ENCODE measurements at regions not wholly inside any gene's neighbourhood (a gene's known extent, or its start where the extent isn't known, plus 50 kb on each side); places are given as distances from the start of the nearest gene placed in this dataset.
"Not testable (repeated sequence)": the region's sequence is repeated elsewhere in the genome, so short reads cannot be mapped to it uniquely, and the experiment has no call there.

DNA sequence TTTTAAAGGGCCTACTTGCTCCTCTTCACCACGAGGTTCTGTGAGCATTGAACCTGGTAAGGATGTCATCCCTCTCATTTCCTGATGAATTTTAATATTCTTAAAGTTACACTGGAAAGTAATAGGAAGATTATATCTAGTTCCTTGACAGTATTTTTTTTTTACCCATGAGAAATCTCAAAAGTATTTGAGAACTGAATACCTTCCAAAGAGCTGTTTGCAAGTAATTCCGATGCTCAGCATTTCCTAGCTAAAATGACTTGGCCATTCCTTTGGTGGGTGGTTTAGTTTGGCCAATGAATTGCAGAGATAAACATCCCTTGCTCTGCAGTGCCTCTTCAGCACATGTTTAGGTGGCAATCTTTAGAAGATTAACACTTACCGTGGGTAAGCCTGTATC, 110.2 kb upstream of the WDR1 start:
- no peak for DNase-seq
- in situ Hi-C loops (cut with MboI; ENCODE audit: low pct_ligation_motif_present in 1 of 4, low pct_unique_long_range_greater_than_20kb in 1 of 4, low sequenced_read_pairs in 3 of 4) (no loop called here), intact Hi-C loops (cut with DNase I; ENCODE audit: low total_unique reads) (no loop called here)
- H3K9me3 ChIP-seq: no peaks in the 10 kb centered on the region
- H3K4me3 ChIP-seq: no peak overlapping the region
- H3K4me1 ChIP-seq: peaks cover 0 to under 1% (median 0%) of the 10 kb centered on the region in 4 donors
- H3K27me3 ChIP-seq: no peaks in the 10 kb centered on the region
- H3K36me3 ChIP-seq: no peaks in the 10 kb centered on the region
- WGBS, 2 donors (ENCODE audit: low coverage in 1 of 2): 53 to 60% methylated on average over 3 of the region's 3 CpGs
- TF ChIP-seq, protein P1, sequence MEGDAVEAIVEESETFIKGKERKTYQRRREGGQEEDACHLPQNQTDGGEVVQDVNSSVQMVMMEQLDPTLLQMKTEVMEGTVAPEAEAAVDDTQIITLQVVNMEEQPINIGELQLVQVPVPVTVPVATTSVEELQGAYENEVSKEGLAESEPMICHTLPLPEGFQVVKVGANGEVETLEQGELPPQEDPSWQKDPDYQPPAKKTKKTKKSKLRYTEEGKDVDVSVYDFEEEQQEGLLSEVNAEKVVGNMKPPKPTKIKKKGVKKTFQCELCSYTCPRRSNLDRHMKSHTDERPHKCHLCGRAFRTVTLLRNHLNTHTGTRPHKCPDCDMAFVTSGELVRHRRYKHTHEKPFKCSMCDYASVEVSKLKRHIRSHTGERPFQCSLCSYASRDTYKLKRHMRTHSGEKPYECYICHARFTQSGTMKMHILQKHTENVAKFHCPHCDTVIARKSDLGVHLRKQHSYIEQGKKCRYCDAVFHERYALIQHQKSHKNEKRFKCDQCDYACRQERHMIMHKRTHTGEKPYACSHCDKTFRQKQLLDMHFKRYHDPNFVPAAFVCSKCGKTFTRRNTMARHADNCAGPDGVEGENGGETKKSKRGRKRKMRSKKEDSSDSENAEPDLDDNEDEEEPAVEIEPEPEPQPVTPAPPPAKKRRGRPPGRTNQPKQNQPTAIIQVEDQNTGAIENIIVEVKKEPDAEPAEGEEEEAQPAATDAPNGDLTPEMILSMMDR (IDR thresholded peaks at IDR 0.05): no peak
- TF ChIP-seq POLR2AphosphoS5 (IDR thresholded peaks at IDR 0.05): no peak
- no peak for TF ChIP-seq POLR2A (IDR thresholded peaks at IDR 0.05)
- no peak for TF ChIP-seq EP300 (IDR thresholded peaks at IDR 0.05; ENCODE audit: low read depth)
- H3K27ac ChIP-seq: peak overlapping the region in 2 of 4 donors; percentile 55 to 59

DNA sequence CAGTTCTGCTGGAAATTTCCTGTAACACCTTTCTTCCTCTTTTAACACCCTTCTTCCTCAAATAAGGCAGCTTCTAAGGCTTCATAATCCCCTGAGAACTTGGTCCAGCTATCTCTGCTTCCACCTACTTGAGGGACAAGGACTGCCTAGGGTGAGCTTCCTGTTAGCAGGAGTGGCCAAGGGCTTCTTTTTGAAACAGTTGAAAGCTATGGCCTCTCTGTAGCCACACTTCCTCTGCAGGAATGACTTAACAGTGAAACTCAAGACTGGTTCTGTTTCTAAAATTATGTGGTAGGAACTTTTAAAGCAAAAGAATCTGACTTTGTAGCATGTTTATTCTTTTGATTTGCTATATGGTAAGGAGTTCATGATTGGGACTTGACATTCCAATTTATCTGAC, 108.5 kb upstream of the WDR1 start:
- H3K36me3 ChIP-seq: no peaks in the 10 kb centered on the region
- in situ Hi-C loops (cut with MboI; ENCODE audit: low pct_ligation_motif_present in 1 of 4, low pct_unique_long_range_greater_than_20kb in 1 of 4, low sequenced_read_pairs in 3 of 4): no loop called here

DNA sequence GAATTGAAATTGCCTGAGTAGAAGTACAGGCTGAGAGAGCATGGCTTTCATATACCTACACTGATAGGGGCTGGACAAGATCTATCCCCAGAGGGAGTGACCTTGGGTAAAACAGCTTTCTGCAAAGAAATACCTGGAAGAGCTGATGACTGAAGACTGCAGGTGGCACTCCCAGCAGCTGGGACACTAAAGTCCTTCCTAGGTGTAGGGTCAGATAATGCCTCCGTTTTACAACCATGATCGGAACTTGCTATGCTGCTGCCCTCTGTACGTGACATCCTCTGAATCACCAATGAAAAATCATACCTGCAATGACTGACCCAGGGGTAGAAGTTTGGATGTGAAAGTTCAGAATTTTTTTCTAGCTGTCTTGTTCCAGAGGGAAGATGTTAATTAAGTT, 107.2 kb upstream of the WDR1 start:
- Histone ChIP-seq H3K27ac (no peak overlapping the region), H3K27me3 (no peaks in the 10 kb centered on the region), H3K9me3 (no peaks in the 10 kb centered on the region), H3K36me3 (no peaks in the 10 kb centered on the region), H3K4me3 (no peak overlapping the region), H3K4me1 (no peaks in the 10 kb centered on the region)
- in situ Hi-C loops (cut with MboI; ENCODE audit: low pct_ligation_motif_present in 1 of 4, low pct_unique_long_range_greater_than_20kb in 1 of 4, low sequenced_read_pairs in 3 of 4) (no loop called here), intact Hi-C loops (cut with DNase I; ENCODE audit: low total_unique reads) (no loop called here)
- no peak for DNase-seq
- 77% methylated on average over 3 of the region's 3 CpGs; no CpG with 5 or more reads in 1 of the 2 donors for WGBS, 2 donors (ENCODE audit: low coverage in 1 of 2)
- TF ChIP-seq POLR2A (IDR thresholded peaks at IDR 0.05): no peak
- TF ChIP-seq EP300 (IDR thresholded peaks at IDR 0.05; ENCODE audit: low read depth): no peak
- TF ChIP-seq, protein P1 (IDR thresholded peaks at IDR 0.05): no peak
- TF ChIP-seq POLR2AphosphoS5 (IDR thresholded peaks at IDR 0.05): no peak

More for the DNA sequence above, 108.5 kb upstream of the WDR1 start:
- no peak overlapping the region for H3K27ac ChIP-seq
- no peaks in the 10 kb centered on the region for H3K27me3 ChIP-seq
- intact Hi-C loops (cut with DNase I; ENCODE audit: low total_unique reads): no loop called here
- H3K4me3 ChIP-seq: no peak overlapping the region
- TF ChIP-seq POLR2AphosphoS5 (IDR thresholded peaks at IDR 0.05): no peak
- no peak for TF ChIP-seq EP300 (IDR thresholded peaks at IDR 0.05; ENCODE audit: low read depth)
- no peak for TF ChIP-seq POLR2A (IDR thresholded peaks at IDR 0.05)
- TF ChIP-seq, protein P1 (IDR thresholded peaks at IDR 0.05): no peak
- no peak for DNase-seq
- no peaks in the 10 kb centered on the region for H3K4me1 ChIP-seq
- no peaks in the 10 kb centered on the region for H3K9me3 ChIP-seq

DNA sequence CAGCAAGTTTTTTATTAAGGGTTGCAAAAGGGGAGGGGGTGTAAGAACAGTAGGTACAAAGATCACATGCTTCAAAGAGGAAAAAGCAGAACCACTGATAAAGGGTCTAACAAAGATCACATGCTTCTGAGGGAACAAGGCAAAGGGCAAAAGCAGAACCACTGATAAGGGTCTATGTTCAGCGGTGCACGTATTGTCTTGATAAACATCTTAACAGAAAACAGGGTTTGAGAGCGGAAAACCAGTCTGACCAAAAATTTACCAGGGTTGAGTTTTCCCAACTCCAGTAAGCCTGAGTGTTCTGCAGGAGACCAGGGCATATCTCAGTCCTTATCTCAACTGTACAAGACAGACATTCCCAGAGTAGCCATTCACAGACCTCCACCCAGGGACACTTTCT, 96.9 kb upstream of the WDR1 start:
- H3K9me3 ChIP-seq; H3K27ac ChIP-seq; intact Hi-C loops (cut with DNase I; ENCODE audit: low total_unique reads); H3K27me3 ChIP-seq; H3K4me1 ChIP-seq; H3K36me3 ChIP-seq; H3K4me3 ChIP-seq; in situ Hi-C loops (cut with MboI; ENCODE audit: low pct_ligation_motif_present in 1 of 4, low pct_unique_long_range_greater_than_20kb in 1 of 4, low sequenced_read_pairs in 3 of 4); DNase-seq: not testable (repeated sequence)
- WGBS, 2 donors (ENCODE audit: low coverage in 1 of 2): 81 to 86% methylated on average over 3 of the region's 3 CpGs

DNA sequence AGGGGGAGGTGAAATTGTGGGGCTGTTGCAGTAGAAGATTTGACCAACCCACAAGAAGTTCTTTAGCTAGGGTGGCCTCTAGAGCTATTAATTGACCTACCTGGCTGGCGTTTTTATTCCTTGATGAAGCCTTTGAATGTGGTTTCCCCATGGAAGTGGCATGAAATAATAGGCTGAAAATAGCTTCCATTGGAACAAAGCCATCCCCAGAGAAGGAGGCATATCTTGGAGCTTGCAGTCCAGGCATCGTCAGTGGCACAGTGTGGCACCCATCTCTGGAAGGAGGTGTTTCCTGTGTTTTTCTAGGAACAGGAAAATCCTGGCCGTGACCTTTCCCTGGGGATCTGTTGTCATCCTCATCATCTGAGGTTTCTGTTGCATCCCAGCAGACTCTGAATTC, 96.3 kb upstream of the WDR1 start:
- Histone ChIP-seq H3K4me1 (no peaks in the 10 kb centered on the region), H3K36me3 (no peaks in the 10 kb centered on the region), H3K9me3 (no peaks in the 10 kb centered on the region), H3K27ac (no peak overlapping the region), H3K4me3 (no peak overlapping the region), H3K27me3 (no peaks in the 10 kb centered on the region)
- in situ Hi-C loops (cut with MboI; ENCODE audit: low pct_ligation_motif_present in 1 of 4, low pct_unique_long_range_greater_than_20kb in 1 of 4, low sequenced_read_pairs in 3 of 4): no loop called here
- intact Hi-C loops (cut with DNase I; ENCODE audit: low total_unique reads): no loop called here
- TF ChIP-seq POLR2A (IDR thresholded peaks at IDR 0.05): no peak
- no peak for TF ChIP-seq EP300 (IDR thresholded peaks at IDR 0.05; ENCODE audit: low read depth)
- no peak for TF ChIP-seq POLR2AphosphoS5 (IDR thresholded peaks at IDR 0.05)
- TF ChIP-seq, protein P1 (IDR thresholded peaks at IDR 0.05): no peak
- WGBS, 2 donors (ENCODE audit: low coverage in 1 of 2): 38 to 61% methylated on average over 1 to 3 of the region's 3 CpGs
- DNase-seq: no peak

Measured in transverse colon (tissue), 4 donors.